CD14-positive monocyte (primary cell): ENCODE measurements at regions not wholly inside any gene's neighbourhood (a gene's known extent, or its start where the extent isn't known, plus 50 kb on each side); places are given as distances from the start of the nearest gene placed in this dataset.

Source experiments
- DNase-seq, 3 donors: peaks; one replicate each; pipeline ENCODE4 v3.0.0-alpha.2; 2011 to 2022
- H2AFZ ChIP-seq: 2 replicates; pipeline ENCODE4 v1.6.0; 2012; ENCODE audit warnings: mild to moderate bottlenecking, low read depth, low read length, inconsistent platforms; ENCODE audit not compliant: insufficient read depth, poor library complexity, severe bottlenecking
- H3K27ac ChIP-seq, 2 donors: 1 replicate in 1 of 2; 2 replicates in 1 of 2; pipeline ENCODE4 v1.5.1; 2012 to 2013; ENCODE audit warnings: low read length in 2 of 2, control low read depth in 1 of 2, inconsistent platforms in 1 of 2, low read depth in 1 of 2, mild to moderate bottlenecking in 1 of 2
- H3K27me3 ChIP-seq, 2 donors: one replicate each; pipeline versions ENCODE4 v1.6.0 to v1.6.1; 2011 to 2013; ENCODE audit warnings: low read length in 2 of 2; ENCODE audit not compliant: control insufficient read depth in 2 of 2, insufficient read depth in 2 of 2
- H3K36me3 ChIP-seq, 2 donors: replicated peaks in 1 of 2; 1 replicate in 1 of 2; 2 replicates in 1 of 2; pipeline versions ENCODE4 v1.5.1 to v1.6.1; 2012 to 2013; ENCODE audit warnings: low read length in 2 of 2, control low read depth in 1 of 2, inconsistent platforms in 1 of 2, mild to moderate bottlenecking in 1 of 2; ENCODE audit not compliant: insufficient read depth in 2 of 2, control insufficient read depth in 1 of 2
- H3K4me1 ChIP-seq, 2 donors: 1 replicate in 1 of 2; 2 replicates in 1 of 2; pipeline versions ENCODE4 v1.5.1 to v1.6.1; 2012 to 2013; ENCODE audit warnings: low read length in 2 of 2, control low read depth in 1 of 2, inconsistent platforms in 1 of 2, mild to moderate bottlenecking in 1 of 2, moderate library complexity in 1 of 2; ENCODE audit not compliant: insufficient read depth in 2 of 2, control insufficient read depth in 1 of 2
- H3K4me2 ChIP-seq: replicated peaks from 2 replicates; pipeline ENCODE3; 2012; ENCODE audit warnings: low read length, moderate library complexity, mild to moderate bottlenecking; ENCODE audit not compliant: poor library complexity, severe bottlenecking; ENCODE audit errors: extremely low read depth
- H3K4me3 ChIP-seq, 3 experiments: fragments of 200-600 bp in 1 of 3; sonication (generic) in 1 of 3; replicated peaks in 1 of 3; 1 replicate in 2 of 3; 2 replicates in 1 of 3; pipeline ENCODE4 v1.5.1; 2011 to 2013; ENCODE audit warnings: low read length in 3 of 3, mild to moderate bottlenecking in 3 of 3, control low read depth in 2 of 3, low read depth in 2 of 3, inconsistent platforms in 1 of 3, moderate library complexity in 1 of 3
- H3K79me2 ChIP-seq: 2 replicates; pipeline ENCODE4 v1.6.0; 2012; ENCODE audit warnings: mild to moderate bottlenecking, control low read depth, inconsistent platforms, low read length, moderate library complexity; ENCODE audit not compliant: insufficient read depth
- H3K9ac ChIP-seq: 2 replicates; pipeline ENCODE4 v1.6.0; 2017; ENCODE audit warnings: low read length, mild to moderate bottlenecking; ENCODE audit not compliant: insufficient read depth, poor library complexity, severe bottlenecking
- H3K9me3 ChIP-seq, 2 donors: replicated peaks in 1 of 2; 1 replicate in 1 of 2; 2 replicates in 1 of 2; pipeline versions ENCODE4 v1.5.1 to v1.6.1; 2012 to 2013; ENCODE audit warnings: low read length in 2 of 2, control low read depth in 1 of 2; ENCODE audit not compliant: control insufficient read depth in 1 of 2, insufficient read depth in 1 of 2
- H4K20me1 ChIP-seq: 2 replicates; pipeline ENCODE4 v1.6.0; 2012; ENCODE audit warnings: mild to moderate bottlenecking, low read length, control low read depth, moderate library complexity; ENCODE audit not compliant: insufficient read depth
- H3K27ac Mint-ChIP-seq, 7 donors: one replicate each; pipeline ENCODE4 v1.8.0; 2020; ENCODE audit warnings: mild to moderate bottlenecking in 7 of 7, mixed read lengths in 7 of 7, moderate library complexity in 6 of 7, inconsistent platforms in 2 of 7
- H3K27me3 Mint-ChIP-seq, 3 donors: one replicate each; pipeline ENCODE4 v1.8.0; 2021 to 2022; ENCODE audit warnings: low read depth in 3 of 3, mild to moderate bottlenecking in 3 of 3, mixed read lengths in 3 of 3, moderate library complexity in 3 of 3, inconsistent platforms in 1 of 3
- H3K36me3 Mint-ChIP-seq, 2 donors: one replicate each; pipeline ENCODE4 v1.8.0; 2020; ENCODE audit warnings: mixed read lengths in 2 of 2, inconsistent platforms in 1 of 2, mild to moderate bottlenecking in 1 of 2
- H3K4me1 Mint-ChIP-seq: one replicate; pipeline ENCODE4 v1.8.0; 2020; ENCODE audit warnings: mild to moderate bottlenecking, mixed read lengths
- H3K4me3 Mint-ChIP-seq, 2 donors: one replicate each; pipeline ENCODE4 v1.8.0; 2020; ENCODE audit warnings: mild to moderate bottlenecking in 2 of 2, mixed read lengths in 2 of 2, moderate library complexity in 1 of 2
- H3K9me3 Mint-ChIP-seq, 7 donors: one replicate each; pipeline ENCODE4 v1.8.0; 2020 to 2022; ENCODE audit warnings: mixed read lengths in 7 of 7, mild to moderate bottlenecking in 6 of 7, moderate library complexity in 6 of 7, inconsistent platforms in 2 of 7
- WGBS: methylation state at CpG from one replicate; pipeline ENCODE4 v1.1.5; 2013; ENCODE audit warnings: missing lambda C conversion rate; ENCODE audit not compliant: insufficient coverage; 5-methylcytosine and 5-hydroxymethylcytosine counted together
- intact Hi-C, 2 donors: fragments of 100-400 bp; cut with micrococcal nuclease; formaldehyde crosslinking; loops; one replicate each; pipeline versions ENCODE4 v1.15.0 to v1.15.1; 2023
- TF ChIP-seq, protein P1 (sequence below): fragments of 200-600 bp; IDR thresholded peaks from one replicate; pipeline ENCODE4 v1.8.0; 2022; ENCODE audit warnings: antibody characterized with exemption, mild to moderate bottlenecking

DNA sequence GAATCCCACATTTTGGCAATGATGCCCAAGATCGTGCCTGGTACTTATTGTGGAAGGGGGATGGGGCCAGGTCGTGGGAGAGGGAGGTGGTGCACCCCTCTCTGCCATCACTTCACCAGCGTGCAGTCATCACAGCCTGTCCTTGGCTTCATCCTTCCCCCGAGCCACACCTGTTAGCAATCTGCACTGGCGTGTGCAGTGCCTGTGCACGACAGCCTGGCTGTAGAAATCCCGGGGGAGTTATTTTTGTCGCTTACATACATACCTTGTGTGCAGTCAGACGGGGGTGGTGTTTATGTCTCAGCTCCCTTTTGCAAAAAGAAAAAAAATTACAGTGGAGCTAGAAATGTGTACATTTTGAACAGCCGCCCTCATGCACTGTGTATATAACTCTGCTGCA, 216.0 kb downstream of the TLE3 start:
- Mint-ChIP-seq H3K36me3 (no peaks in the 10 kb centered on the region), H3K27me3 (peaks cover 0 to 24% (median 8%) of the 10 kb centered on the region in 3 donors), H3K4me3 (no peak overlapping the region), H3K9me3 (peaks cover 0 to 9% (median 5%) of the 10 kb centered on the region in 7 donors), H3K27ac (no peak overlapping the region), H3K4me1 (peaks cover 5% of the 10 kb centered on the region)
- DNase-seq, result no peak
- no peaks in the 10 kb centered on the region for H3K36me3 ChIP-seq
- no peak overlapping the region for H3K4me2 ChIP-seq
- no peak overlapping the region for H3K4me3 ChIP-seq
- H2AFZ ChIP-seq, result no peak overlapping the region
- H4K20me1 ChIP-seq, result no peaks in the 10 kb centered on the region
- peaks cover 0 to 3% of the 10 kb centered on the region in 2 donors for H3K9me3 ChIP-seq
- H3K27me3 ChIP-seq, result peaks cover 0 to 2% of the 10 kb centered on the region in 2 donors
- intact Hi-C loops, result no loop called here
- H3K79me2 ChIP-seq, result no peaks in the 10 kb centered on the region
- H3K9ac ChIP-seq, result no peak overlapping the region
- no peak overlapping the region for H3K27ac ChIP-seq
- no CpG with 5 or more reads among the region's 10 CpGs for WGBS
- H3K4me1 ChIP-seq, result no peaks in the 10 kb centered on the region
- TF ChIP-seq, protein P1, sequence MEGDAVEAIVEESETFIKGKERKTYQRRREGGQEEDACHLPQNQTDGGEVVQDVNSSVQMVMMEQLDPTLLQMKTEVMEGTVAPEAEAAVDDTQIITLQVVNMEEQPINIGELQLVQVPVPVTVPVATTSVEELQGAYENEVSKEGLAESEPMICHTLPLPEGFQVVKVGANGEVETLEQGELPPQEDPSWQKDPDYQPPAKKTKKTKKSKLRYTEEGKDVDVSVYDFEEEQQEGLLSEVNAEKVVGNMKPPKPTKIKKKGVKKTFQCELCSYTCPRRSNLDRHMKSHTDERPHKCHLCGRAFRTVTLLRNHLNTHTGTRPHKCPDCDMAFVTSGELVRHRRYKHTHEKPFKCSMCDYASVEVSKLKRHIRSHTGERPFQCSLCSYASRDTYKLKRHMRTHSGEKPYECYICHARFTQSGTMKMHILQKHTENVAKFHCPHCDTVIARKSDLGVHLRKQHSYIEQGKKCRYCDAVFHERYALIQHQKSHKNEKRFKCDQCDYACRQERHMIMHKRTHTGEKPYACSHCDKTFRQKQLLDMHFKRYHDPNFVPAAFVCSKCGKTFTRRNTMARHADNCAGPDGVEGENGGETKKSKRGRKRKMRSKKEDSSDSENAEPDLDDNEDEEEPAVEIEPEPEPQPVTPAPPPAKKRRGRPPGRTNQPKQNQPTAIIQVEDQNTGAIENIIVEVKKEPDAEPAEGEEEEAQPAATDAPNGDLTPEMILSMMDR, result no peak

DNA sequence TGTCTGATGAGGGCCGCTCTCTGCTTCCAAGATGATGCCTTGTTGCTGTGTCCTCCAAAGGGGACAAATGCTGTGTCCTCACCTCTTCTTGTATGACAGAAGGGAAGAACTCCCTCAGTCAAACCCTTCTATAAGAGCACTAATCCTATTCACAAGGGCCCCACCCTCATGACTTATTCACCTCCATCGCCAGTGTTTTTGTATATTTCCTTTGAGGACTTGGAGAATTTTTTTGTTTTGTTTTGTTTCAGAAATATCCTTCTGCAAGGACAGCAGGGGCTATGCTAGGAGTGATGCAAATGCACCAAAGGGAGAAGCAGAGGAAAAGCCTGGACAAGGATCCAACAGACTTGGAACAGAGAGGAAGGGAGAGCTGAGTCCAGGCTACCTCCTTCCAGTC, 214.4 kb downstream of the TLE3 start:
- Histone ChIP-seq H2AFZ (no peak overlapping the region), H3K27ac (no peak overlapping the region), H3K27me3 (peaks cover 0 to 6% of the 10 kb centered on the region in 2 donors), H3K4me1 (no peaks in the 10 kb centered on the region), H3K4me3 (no peak overlapping the region), H3K79me2 (no peaks in the 10 kb centered on the region), H3K9me3 (peaks cover 0 to 3% of the 10 kb centered on the region in 2 donors), H3K4me2 (no peak overlapping the region), H4K20me1 (no peaks in the 10 kb centered on the region), H3K36me3 (no peaks in the 10 kb centered on the region), H3K9ac (no peak overlapping the region)
- TF ChIP-seq, protein P1, result no peak
- intact Hi-C loops, result no loop called here
- Mint-ChIP-seq H3K9me3 (peaks cover 0 to 9% (median 5%) of the 10 kb centered on the region in 7 donors), H3K36me3 (no peaks in the 10 kb centered on the region), H3K27me3 (peaks cover 0 to 24% (median 8%) of the 10 kb centered on the region in 3 donors), H3K4me3 (no peak overlapping the region), H3K27ac (peak overlapping the region in 2 of 7 donors; percentile 6 to 55), H3K4me1 (peaks cover 5% of the 10 kb centered on the region)
- no CpG with 5 or more reads among the region's 2 CpGs for whole genome bisulfite sequencing
- DNase-seq, result no peak
